Activated CD8-positive, alpha-beta T cell treated with anti-CD3 and anti-CD28 coated beads for 36 hours (primary cell): ENCODE measurements at regions not wholly inside any gene's neighbourhood (a gene's known extent, or its start where the extent isn't known, plus 50 kb on each side); places are given as distances from the start of the nearest gene placed in this dataset.

Experiments used
- ATAC-seq: fragments of 200-7000 bp; cut with Tn5 transposase; one replicate; pipeline ENCODE4 v1.10.0; 2021; ENCODE audit warnings: mild to moderate bottlenecking, moderate library complexity
- CTCF ChIA-PET: fragments of 350-600 bp; sonication (Branson Sonifier 250); formaldehyde crosslinking; loops from one replicate; lab custom pipeline; 2021; ENCODE audit warnings: antibody characterized with exemption; lab: Charles Lee
- POLR2A ChIA-PET: fragments of 350-600 bp; sonication (Branson Sonifier 250); formaldehyde crosslinking; loops from one replicate; lab custom pipeline; 2021; ENCODE audit warnings: antibody characterized with exemption; lab: Charles Lee
- DNase-seq: peaks from one replicate; pipeline ENCODE4 v3.0.0-alpha.2; 2020
- H3K27ac Mint-ChIP-seq: one replicate; pipeline ENCODE4 v1.8.0; 2021; ENCODE audit warnings: mild to moderate bottlenecking, mixed read lengths
- H3K27me3 Mint-ChIP-seq: one replicate; pipeline ENCODE4 v1.8.0; 2021; ENCODE audit warnings: mixed read lengths
- H3K36me3 Mint-ChIP-seq: one replicate; pipeline ENCODE4 v1.8.0; 2021; ENCODE audit warnings: low read depth, mixed read lengths
- H3K4me1 Mint-ChIP-seq: one replicate; pipeline ENCODE4 v1.8.0; 2021; ENCODE audit warnings: low read depth, mixed read lengths
- H3K4me3 Mint-ChIP-seq: one replicate; pipeline ENCODE4 v1.8.0; 2021; ENCODE audit warnings: mild to moderate bottlenecking, moderate library complexity, mixed read lengths
- H3K9me3 Mint-ChIP-seq: one replicate; pipeline ENCODE4 v1.8.0; 2021; ENCODE audit warnings: mixed read lengths
- intact Hi-C: fragments of 100-400 bp; cut with micrococcal nuclease; formaldehyde crosslinking; loops from one replicate; pipeline ENCODE4 v1.10.0; 2022
- TF ChIP-seq, protein P1 (sequence below): fragments of 200-600 bp; IDR thresholded peaks from one replicate; pipeline ENCODE4 v1.8.0; 2022; ENCODE audit warnings: antibody characterized with exemption, mild to moderate bottlenecking

DNA sequence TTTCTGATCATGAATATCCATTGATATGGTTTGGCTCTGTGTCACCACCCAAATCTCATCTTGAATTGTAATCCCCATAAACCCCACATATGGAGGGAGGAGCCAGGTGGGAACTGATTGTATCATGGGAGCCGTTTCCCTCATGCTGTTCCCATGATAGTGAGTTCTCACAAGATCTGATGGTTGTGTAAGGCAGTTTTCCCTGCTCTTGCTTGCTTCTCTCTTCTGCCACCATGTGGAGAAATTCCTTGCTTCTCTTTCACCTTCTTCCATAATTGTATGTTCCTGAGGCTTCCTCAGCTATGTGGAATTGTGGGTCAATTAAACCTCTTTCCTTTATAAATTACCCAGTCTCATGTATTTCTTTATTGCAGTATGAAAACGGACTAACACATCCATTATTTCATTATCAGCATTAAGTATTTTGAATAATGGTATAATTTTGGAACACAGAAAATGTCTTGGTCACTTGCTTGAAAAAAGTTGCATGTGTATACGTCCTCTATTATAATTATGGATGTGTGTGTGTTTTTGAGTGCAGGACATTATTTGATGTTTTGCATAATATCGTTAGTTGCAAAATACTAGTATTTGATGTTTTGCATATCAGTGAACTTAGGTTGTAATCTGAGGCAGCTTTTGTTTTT lies 334.6 kb downstream of the PCDH10 start:
- Mint-ChIP-seq H3K36me3 (no peaks in the 10 kb centered on the region), H3K27me3 (no peaks in the 10 kb centered on the region), H3K4me3 (no peak overlapping the region), H3K27ac (no peak overlapping the region), H3K4me1 (no peaks in the 10 kb centered on the region), H3K9me3 (peaks cover 8% of the 10 kb centered on the region)
- TF ChIP-seq, protein P1, sequence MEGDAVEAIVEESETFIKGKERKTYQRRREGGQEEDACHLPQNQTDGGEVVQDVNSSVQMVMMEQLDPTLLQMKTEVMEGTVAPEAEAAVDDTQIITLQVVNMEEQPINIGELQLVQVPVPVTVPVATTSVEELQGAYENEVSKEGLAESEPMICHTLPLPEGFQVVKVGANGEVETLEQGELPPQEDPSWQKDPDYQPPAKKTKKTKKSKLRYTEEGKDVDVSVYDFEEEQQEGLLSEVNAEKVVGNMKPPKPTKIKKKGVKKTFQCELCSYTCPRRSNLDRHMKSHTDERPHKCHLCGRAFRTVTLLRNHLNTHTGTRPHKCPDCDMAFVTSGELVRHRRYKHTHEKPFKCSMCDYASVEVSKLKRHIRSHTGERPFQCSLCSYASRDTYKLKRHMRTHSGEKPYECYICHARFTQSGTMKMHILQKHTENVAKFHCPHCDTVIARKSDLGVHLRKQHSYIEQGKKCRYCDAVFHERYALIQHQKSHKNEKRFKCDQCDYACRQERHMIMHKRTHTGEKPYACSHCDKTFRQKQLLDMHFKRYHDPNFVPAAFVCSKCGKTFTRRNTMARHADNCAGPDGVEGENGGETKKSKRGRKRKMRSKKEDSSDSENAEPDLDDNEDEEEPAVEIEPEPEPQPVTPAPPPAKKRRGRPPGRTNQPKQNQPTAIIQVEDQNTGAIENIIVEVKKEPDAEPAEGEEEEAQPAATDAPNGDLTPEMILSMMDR = no peak
- CTCF ChIA-PET = no interaction called here
- ATAC-seq (no peak), DNase-seq (no peak)
- intact Hi-C loops = no loop called here
- POLR2A ChIA-PET = no interaction called here

DNA sequence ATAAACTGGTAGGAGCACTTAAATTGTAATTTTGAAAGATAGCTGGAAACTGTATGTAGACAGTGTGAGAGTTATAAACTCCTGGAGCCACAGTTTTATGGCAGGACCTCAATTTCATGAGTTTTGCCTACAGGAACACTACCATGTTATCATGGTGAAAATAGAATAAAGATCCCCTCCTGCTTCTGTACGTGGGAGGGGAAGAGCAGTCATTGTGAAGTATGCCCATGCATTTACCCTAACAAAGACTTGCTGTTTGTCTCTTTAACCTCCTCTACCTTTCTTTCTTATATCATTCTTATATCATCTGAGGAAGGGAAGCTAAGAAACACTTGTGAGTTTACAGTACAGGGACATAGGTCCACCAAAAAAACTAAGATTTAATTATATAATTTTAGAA lies 327.0 kb downstream of the PCDH10 start:
- H3K27ac Mint-ChIP-seq = no peak overlapping the region
- ATAC-seq (no peak), DNase-seq (no peak)
- intact Hi-C loops = no loop called here
- ChIA-PET POLR2A (no interaction called here), CTCF (no interaction called here)
- no peaks in the 10 kb centered on the region for H3K4me1 Mint-ChIP-seq
- TF ChIP-seq, protein P1 = no peak
- H3K36me3 Mint-ChIP-seq = no peaks in the 10 kb centered on the region
- no peaks in the 10 kb centered on the region for H3K27me3 Mint-ChIP-seq
- peaks cover 7% of the 10 kb centered on the region for H3K9me3 Mint-ChIP-seq
- H3K4me3 Mint-ChIP-seq = no peak overlapping the region

GRCh38 chr4:133474501-133474900 lies 325.4 kb downstream of the PCDH10 start:
- POLR2A ChIA-PET = no interaction called here
- intact Hi-C loops = no loop called here
- ATAC-seq (no peak), DNase-seq (no peak)
- Mint-ChIP-seq H3K36me3 (no peaks in the 10 kb centered on the region), H3K4me1 (no peaks in the 10 kb centered on the region), H3K4me3 (no peak overlapping the region), H3K27ac (no peak overlapping the region), H3K27me3 (no peaks in the 10 kb centered on the region), H3K9me3 (peaks cover 7% of the 10 kb centered on the region)
- TF ChIP-seq, protein P1 = no peak
- CTCF ChIA-PET = no interaction called here

DNA sequence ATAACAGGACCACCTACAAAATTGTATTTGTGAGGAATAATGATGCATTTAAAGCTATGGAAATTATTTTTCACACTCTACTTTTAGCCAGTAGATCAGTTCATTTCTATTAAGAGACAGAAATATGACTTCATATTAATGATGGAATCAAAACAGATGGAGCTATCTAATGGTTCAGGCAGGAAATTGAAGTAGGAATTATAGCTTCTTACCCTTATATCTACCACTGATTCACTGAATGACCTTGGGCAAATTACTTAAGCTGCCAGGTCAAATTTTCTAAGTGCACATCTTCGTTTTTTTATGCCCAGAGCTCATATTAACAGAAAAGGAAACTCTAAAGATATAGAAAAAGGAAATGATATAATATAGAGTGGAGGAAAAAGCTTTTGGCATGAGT lies 323.1 kb downstream of the PCDH10 start:
- Mint-ChIP-seq H3K4me1 (no peaks in the 10 kb centered on the region), H3K36me3 (no peaks in the 10 kb centered on the region), H3K27ac (no peak overlapping the region), H3K9me3 (peaks cover 9% of the 10 kb centered on the region), H3K27me3 (no peaks in the 10 kb centered on the region), H3K4me3 (no peak overlapping the region)
- ATAC-seq = no peak
- intact Hi-C loops = no loop called here
- CTCF ChIA-PET = interaction anchor here (1.3 kb wide), 1 partner anchor 12 kb away, joined by 3 read pairs; no protein-coding TSS in a partner anchor
- TF ChIP-seq, protein P1 = no peak
- POLR2A ChIA-PET = no interaction called here
- no peak for DNase-seq

DNA sequence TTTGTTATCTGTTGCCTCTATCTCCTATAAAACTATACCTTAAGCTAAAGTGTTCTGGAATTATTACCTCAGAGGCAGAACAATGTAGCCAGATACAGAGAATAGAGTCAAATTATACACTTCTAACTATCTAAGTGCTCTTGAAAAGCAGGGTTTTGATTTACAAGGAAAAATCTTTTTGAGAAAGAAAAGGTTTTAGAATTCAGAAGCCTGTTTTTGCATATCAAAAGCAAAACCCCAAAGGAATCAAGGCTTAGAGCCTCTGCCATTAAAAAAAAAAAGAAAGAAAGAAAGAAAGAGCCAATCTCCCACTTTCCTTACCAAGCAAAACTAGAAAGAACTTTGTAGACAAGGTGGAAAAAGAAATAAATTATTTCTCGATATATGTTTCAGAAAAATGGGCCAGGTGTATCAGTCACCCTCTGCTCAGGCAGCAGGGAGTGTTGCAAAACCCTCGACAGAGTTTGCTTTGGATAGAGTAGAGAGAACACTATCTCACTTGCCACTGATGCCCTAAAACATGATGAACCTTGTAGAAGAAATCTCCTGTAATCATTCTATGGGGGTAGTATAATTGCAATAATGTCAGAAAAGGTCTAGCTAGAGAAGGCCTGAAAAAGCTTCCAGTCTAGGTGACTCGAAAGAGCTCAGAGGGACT lies 318.3 kb downstream of the PCDH10 start:
- TF ChIP-seq, protein P1 = no peak

More for the DNA sequence above, 318.3 kb downstream of the PCDH10 start:
- Mint-ChIP-seq H3K27me3 (no peaks in the 10 kb centered on the region), H3K27ac (no peak overlapping the region), H3K9me3 (peaks cover 9% of the 10 kb centered on the region), H3K36me3 (no peaks in the 10 kb centered on the region), H3K4me1 (no peaks in the 10 kb centered on the region), H3K4me3 (no peak overlapping the region)
- ATAC-seq (no peak), DNase-seq (no peak)
- intact Hi-C loops = no loop called here
- ChIA-PET CTCF (no interaction called here), POLR2A (no interaction called here)
